Right renal cortex interstitium (tissue), 3 donors: ENCODE measurements at regions not wholly inside any gene's neighbourhood (a gene's known extent, or its start where the extent isn't known, plus 50 kb on each side); places are given as distances from the start of the nearest gene placed in this dataset.
"Not testable (repeated sequence)": the region's sequence is repeated elsewhere in the genome, so short reads cannot be mapped to it uniquely, and the experiment has no call there.

Experiments used
- DNase-seq, 3 donors: peaks; one replicate each; pipeline ENCODE4 v3.0.0-alpha.2; 2013; ENCODE audit warnings: low read depth in 3 of 3, low spot score in 2 of 3

DNA sequence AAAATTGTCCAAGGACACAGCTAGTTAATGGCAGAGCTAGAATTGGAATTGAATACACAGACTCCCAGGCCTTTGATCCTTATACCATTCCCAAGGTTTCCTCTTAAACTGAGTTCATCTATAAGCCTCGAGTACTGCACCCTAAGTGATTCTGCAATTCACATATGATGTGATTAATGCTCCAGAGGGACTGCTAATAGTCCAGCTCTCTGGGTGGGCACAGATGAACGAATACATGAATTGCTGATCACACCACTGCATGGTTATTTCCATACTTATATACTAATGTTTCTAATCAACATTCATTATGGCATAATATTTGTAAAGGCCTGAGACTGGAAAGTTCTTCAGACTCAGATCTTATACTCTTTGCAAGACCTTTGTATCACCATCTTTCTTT is 101.8 kb downstream of the NUFIP1 start:
- no peak for DNase-seq

DNA sequence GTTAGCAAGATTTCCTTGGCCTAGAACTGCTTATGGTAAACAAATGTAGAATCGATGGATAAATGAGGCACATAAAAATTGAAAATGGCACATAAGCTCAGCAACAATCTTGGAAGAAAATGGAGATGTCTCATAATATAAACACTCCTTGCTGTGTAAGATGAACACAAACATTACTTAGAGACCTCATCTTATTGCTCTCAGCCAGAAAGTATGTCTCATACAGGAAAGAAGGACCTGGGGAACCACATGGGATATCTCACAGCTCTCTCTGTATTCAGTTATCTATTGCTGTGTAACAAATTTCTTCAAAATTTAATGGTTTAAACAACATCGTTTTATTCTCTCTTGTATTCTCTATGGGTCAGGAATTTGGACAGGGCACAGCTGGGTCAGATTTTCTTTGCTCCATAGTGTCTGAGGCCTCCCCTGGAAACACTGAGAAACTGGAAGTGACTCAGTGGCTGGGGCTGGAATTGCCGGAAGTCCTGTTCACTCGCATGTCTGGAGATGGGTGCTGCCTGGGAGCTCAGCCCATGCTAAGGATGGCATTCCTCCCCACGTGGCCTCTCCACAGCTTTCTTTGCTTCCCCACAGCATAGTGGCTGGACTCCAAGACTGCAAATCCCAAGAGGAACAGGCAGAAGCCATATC is 105.1 kb downstream of the NUFIP1 start:
- no peak for DNase-seq

DNA sequence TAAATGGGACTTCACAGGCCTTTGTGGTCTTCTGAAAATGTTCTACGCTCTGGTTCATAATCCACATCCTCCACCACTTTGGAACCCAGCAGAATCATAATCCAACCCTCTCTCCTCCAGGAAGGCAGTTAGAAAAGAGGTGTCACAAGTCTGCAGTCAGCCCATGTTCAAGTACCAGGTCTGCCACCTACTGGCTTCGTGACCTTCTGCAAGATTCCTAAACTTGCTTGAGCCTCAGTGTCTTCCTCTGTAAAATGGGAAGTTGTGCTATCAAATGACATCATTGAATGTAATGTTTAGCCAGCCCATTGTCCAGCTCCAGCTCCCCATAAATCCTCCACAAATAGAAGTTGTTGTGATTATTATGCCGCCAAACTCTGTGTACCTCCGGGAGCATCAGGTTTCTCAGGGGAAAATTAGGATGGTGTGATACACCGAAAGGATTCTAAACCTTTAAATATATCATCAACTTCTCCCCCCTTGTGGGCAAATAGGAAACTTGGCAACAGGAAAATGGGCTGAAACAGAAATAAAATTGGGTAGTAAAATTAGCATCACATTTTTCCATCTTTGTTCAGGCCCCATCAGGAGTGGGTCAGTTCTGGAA is 109.7 kb downstream of the NUFIP1 start:
- no peak for DNase-seq

DNA sequence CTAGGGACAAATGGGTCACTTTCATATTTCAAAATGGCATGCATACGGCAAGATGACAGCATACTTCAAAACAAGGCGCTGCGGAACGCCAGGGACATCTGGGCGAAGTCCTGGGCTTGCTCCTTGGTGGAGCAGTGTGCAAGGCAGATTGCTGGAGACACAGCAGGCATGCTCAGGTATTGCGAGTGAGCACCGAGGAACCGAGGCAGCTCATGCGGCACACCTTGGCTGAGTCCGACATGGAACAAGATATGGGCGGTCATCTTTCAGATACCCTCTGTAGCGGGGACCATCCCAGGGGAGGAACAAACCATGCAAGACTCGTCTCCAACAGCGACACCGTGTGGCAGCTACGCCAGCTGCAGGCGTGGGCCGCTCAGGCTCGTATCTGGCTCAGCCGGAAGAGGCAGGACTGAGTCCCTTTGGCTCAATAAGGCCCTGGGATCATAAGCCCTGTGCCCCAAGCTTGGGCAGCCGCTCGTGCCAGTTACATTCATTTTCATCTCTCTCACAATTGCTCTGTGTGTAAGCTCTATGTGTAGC is 112.4 kb downstream of the NUFIP1 start:
- no peak for DNase-seq

DNA sequence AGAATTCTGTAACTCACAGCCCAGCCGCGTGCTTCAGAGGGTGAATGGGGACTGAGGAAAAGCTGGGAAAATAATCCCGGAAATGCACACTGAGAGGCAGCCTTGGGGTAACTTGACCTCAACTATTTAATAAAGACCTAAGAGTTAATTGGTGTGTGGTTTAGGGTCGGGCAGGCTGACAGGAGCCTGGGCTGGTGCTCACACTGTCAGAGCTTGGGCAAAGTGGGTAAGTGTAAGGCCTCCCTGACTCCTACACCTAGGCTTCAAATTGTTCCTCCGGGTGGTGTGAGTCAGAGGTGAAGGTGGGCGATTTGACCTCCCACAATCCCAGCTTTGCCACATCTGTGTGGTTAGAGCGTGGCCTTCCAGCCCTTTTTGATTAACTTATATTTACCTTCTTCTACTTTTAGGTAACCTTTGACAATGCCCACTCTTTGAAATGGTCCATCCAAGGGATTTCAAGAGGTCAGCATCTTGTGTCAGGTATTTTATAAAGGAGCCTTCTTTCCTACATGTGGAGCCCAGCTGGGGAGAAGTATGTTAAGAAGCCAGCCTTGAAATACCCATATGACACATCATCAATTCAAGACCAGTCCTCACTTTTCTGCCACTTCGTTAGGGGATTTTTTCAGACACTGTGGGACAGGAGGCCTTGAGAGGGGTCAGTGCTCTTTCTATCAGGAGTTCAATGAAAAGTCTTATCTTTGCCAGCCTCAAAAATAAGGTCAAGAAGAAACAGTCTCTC is 114.2 kb downstream of the NUFIP1 start:
- DNase-seq, result no peak

DNA sequence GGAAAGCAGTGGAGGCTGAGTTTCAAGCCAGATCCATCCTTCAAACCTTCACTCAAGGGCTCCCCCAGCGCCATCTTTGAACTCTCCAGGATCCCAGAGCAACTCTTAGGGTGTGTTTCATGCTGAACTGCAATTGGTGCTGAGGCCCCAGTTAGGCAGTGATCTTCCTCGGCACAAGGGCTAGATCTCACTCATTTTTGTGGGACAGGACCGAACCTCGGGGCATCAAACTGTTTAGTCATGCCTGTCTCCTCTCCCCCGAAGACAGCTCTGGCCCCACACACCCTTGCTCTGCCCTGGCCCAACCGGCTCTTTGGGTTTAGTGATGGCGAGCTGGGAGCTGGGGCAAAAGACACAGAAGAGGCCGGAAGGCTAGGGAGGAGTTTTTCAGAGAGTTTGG is 115.1 kb downstream of the NUFIP1 start:
- DNase-seq, result no peak

DNA sequence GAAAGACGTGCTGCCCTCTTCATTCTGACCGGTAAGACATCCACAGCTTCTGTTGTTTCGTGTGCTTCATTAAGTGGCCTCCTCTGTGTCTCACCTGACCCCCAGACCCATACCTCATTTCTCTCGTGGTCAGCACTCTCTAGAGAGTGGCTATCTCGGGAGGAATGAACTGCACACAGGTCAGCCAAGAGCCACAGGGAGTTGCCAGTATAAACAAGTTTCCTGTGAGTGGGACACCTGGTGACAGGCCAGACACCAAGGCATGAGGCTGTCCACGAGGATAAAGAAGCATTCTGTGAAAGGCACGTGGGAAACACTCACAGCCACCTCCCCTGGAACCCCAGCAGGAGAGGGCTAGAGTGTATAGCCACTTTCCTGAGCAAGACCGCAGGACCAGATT is 115.8 kb downstream of the NUFIP1 start:
- DNase-seq, result no peak

DNA sequence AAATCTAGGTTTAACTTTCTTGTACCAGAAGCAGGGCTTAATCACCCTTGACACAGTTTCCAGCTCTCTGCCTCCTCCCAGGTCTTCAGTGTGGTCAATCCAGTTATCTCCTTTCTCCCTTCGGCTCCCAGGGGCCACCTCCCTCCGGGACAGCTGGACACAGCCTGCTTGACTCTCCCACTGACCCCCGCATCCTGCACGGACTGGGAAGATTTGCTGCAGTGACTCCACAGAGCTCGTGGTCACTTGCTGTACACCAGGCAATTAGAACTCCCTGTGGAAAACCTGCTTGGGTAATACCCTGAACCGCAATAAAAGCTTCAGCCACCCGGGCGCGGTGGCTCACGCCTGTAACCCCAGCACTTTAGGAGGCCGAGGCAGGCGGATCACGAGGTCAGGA is 116.5 kb downstream of the NUFIP1 start:
- no peak for DNase-seq

DNA sequence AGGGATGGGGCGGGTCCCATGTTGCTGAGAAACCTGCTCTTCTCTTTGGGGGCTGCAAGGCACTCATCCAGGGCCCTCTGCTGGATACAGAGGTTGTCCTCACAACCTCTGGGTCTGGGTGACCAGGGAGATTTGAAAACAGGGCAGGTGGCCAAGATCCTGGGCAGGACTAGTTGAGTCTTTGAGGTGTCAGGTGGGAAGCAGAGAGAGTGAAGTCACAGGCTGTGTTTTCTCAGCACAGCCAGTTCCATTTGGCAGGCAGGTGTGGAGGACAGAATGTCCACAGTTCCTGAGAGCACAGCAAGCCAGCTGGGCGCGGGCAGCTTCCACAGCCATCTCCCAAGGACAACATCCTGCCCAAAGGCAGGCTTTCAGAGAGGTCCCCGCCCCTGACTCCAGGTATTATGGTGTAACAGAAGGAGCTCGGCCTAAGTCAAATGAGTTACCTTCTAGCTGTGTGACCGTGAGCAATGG is 118.8 kb downstream of the NUFIP1 start:
- no peak for DNase-seq

DNA sequence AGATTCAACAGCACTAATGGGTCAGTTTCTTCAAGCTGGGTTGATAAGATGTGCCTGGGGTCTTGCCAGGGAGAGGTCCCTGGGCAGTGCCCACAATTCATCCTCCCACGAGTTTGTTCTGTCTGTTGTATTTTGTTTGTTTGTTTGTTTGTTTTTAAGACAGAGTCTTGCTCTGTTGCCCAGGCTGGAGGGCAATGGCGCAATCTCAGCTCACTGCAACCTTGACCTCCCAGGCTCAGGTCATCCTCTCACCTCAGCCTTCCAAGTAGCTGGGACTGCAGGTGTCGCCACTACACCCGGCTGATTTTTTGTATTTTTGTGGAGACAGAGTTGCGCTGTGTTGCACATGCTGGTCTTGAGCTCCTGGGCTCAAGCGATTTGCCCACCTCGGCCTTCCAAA is 120.1 kb downstream of the NUFIP1 start:
- no peak for DNase-seq

DNA sequence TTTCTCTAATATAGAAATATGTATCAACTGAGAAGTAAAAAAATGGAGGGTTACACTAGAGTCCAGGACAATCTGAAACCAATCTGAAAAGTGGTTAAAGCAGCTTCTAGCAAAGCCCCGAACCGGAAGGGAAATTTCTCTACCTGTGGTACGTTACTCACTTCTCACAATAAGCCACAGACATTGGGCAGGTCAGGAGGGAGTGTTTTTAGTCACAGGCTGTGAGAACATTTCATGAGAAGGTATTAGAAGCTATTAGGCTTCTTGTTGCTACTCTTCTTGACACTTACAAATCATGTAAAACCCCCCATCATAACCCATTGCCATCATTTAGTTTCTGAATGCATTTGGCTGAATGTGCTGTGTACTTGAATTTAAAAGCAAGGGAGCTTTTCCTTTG is 120.9 kb downstream of the NUFIP1 start:
- no peak for DNase-seq

DNA sequence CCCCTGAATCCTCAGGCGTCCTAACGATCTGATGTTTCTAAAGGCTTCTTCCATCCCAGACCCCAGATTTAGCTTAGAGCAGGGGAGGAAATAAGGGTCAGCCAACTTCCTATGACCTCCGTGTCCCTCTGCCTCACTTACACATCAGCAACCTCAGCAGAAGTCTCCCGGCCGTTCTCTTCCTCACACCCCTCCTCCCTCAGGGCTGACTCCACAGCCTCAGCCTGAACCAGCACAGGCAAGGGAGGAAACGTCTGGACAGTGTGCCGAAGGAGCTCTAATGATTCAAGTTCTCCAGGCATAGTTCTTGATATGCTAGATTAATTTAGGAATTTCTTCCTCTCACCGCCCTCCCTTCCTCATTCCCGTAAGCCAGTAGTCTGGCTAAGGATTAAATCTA is 121.4 kb downstream of the NUFIP1 start:
- DNase-seq, result no peak

DNA sequence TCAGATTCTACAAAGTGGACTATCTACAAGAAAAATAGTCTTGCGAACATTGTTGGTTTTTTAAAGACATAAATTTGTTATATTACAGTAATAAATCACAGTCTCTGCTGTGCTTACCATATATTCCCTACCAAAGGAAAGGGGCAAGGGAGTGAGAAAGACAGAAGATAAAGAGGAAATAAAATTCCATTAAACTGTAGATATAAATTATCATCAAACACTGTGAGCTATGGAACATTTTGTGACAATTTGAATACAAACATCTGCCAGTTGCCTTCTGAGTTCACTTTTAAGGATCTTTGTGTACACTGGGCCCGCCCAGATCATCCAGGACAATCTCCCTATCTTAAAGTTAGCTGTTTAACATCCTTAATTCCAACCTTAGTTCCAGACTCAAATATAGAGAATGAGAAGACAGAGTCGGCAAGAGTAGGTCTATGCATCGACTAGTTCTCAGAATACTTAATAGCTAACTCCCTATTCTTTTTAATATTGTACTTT is 122.8 kb downstream of the NUFIP1 start:
- no peak for DNase-seq

DNA sequence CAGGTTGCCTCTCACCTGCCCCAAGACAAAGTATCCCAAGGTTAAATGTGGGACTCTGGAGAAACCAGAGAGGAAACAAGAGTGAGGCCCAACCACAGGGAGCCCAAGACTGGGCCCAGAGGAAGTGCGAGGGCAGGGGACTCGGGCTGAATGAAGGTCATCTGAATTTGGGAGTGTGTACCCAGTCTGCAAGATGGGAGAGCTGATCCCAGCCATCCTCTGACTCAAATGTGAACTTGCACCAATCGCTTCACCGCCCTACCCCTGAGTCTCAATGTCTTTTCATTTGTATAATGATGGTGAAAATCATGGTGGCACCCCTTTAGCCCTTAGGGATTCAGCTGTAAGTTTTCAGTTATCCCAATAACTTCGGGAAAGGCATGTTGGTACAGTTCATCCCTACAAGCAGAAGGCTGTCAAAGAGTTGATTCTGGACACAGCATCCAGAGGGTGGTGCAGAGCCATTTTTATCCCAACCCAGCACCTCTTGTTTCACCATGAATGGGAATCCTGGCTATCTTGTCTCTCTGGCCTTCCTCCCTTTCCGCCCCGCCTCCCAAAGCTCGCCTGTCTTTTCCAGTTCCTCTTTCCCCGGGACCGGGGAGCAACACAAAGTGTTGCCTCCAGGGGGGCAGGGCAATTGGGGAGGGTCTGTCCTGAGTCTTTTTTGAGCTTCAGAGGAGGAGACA is 123.4 kb downstream of the NUFIP1 start:
- no peak for DNase-seq

DNA sequence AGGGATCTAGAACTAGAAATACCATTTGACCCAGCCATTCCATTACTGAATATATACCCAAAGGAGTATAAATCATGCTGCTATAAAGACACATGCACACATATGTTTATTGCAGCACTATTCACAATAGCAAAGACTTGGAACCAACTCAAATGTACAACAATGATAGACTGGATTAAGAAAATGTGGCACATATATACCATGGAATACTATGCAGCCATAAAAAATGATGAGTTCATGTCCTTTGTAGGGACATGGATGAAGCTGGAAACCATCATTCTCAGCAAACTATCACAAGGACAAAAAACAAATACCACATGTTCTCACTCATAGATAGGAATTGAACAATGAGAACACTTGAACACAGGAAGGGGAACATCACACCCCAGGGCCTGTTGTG is 125.6 kb downstream of the NUFIP1 start:
- DNase-seq, result not testable (repeated sequence)

DNA sequence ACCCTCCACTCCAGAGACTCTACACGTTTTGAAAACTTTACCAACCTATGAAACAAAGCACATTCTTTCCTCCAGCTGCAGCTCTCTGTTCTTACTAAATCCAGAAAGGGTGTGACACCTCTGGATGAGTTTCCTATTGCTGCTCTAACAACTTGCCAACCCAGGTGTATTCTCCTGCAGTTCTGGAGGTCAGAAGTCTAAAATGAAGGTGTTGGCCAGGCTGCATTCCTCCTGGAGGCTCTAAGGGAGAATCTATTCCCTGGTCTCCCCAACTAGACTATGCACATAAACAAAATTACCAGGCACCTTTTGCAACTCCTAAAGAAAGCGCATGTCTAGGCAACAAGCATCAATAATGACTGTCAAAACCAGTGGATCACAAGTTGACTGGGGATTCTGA is 128.8 kb downstream of the NUFIP1 start:
- DNase-seq, result no peak

DNA sequence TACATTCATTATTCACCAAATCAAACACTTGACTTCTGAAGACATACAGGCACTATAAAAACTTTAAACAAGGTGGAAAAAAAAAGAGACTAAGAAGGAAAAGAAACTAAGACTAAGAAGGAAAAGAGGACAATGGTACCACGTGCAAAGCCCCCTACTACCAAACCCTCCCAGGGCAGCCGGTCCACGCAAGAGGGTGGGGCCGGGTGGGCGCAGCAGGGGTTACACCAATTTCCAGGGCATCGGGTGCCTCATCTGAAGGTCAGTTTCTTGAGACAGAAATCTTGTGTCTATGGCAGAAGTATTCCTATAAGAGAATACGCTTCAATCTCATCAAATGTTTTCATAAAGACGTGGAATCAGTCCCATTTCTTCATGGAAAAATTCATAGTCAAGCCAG is 131.5 kb downstream of the NUFIP1 start:
- DNase-seq, result no peak

DNA sequence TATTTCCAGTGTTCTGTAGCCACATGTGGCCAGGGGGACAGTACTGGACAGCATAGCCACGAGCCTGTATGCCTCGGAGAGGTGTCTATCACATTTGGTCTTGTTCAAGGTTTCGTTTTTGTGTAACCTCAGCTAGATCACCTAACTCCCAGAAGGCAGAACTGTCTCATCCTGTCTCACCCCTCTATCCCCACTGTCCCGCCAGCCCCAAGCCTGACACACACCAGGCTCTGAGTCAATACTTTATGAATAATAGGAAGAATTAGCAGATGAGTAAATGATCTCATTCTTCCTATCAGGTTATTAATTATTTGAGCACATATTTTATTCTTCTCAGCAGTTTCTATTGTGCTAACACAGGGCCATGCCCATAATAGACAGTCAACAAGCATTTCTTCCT is 132.2 kb downstream of the NUFIP1 start:
- DNase-seq, result no peak

DNA sequence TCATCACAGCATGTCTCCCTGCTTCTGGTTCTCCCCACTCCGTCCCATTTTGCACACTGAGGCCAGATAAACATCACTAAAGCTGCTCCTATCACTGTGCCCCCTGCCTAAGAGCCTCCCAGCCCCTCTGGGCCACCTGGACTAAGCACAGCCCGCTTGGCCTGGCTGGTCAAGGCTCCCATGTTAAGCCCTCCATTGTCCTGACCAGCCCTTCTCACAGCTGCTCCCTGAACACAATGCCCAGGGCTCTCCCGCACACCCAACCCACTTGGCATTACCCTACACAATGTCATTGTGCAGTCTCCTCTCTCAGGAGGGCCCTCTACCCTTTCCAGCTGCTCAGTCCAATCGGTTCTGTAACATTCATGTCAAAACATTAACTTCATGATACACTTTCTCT is 133.4 kb downstream of the NUFIP1 start:
- no peak for DNase-seq

DNA sequence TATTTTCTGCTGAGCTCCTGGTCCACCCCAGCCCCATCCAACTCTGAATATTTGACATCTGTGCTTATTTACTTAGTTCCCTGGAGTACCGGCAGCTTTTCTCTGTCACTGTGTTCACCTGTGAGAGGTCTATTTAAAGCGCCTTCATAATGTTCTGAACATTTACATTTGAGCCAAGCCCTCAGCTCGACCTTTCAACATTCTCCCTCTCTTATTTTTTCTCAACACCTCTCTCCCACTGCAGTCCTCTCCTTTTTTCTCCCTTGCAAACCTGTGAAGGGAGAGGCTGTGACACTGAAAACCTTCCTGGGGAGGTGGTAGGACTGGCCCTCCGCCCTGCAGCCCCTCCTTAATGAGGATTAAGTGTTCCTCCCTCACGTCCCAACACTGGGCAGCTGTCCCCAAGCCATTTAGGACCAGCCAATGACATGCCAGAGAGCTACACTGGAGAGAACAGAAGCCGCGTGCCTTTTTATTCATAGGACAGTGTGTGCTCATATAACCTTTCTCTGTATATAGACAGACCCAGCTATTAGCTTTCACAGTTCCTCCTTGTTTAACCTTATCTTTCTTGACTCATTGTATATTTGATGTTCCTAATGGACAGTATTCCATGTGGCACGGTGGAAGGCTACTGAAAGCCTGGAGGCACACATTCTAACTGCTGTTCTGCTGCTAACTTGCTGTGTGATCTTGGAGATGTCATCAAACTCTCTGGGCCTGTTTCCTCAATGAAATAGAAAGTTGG is 134.8 kb downstream of the NUFIP1 start:
- no peak for DNase-seq
